Left lung (tissue), 4 donors: ENCODE measurements at regions not wholly inside any gene's neighbourhood (a gene's known extent, or its start where the extent isn't known, plus 50 kb on each side); places are given as distances from the start of the nearest gene placed in this dataset.
"Not testable (repeated sequence)": the region's sequence is repeated elsewhere in the genome, so short reads cannot be mapped to it uniquely, and the experiment has no call there.

Experiments
- ATAC-seq: fragments of 200-7000 bp; cut with Tn5 transposase; one replicate; pipeline ENCODE4 v1.9.1; 2020; ENCODE audit warnings: moderate library complexity
- DNase-seq, 4 donors: peaks; one replicate each; pipeline ENCODE4 v3.0.0-alpha.2; 2013 to 2020
- H3K27ac ChIP-seq, 2 donors: fragments of 200-600 bp; sonication (generic) in 1 of 2; one replicate each; pipeline versions ENCODE4 v1.5.0 to v1.8.0; 2020 to 2021
- H3K27me3 ChIP-seq, 2 donors: fragments of 200-600 bp; sonication (generic) in 1 of 2; one replicate each; pipeline versions ENCODE4 v1.5.0 to v1.8.0; 2020 to 2021
- H3K36me3 ChIP-seq, 2 donors: fragments of 200-600 bp; sonication (generic) in 1 of 2; one replicate each; pipeline versions ENCODE4 v1.5.0 to v1.8.0; 2020 to 2021
- H3K4me1 ChIP-seq, 2 donors: fragments of 200-600 bp; one replicate each; pipeline ENCODE4 v1.8.0; 2021
- H3K4me3 ChIP-seq, 2 donors: fragments of 200-600 bp; sonication (generic) in 1 of 2; one replicate each; pipeline versions ENCODE4 v1.5.0 to v1.8.0; 2020 to 2021; ENCODE audit warnings: mild to moderate bottlenecking in 1 of 2
- H3K9me3 ChIP-seq, 2 donors: fragments of 200-600 bp; sonication (generic) in 1 of 2; one replicate each; pipeline versions ENCODE4 v1.5.0 to v1.8.0; 2020 to 2021
- CTCF ChIP-seq, 2 donors: fragments of 200-600 bp; sonication (generic) in 1 of 2; IDR thresholded peaks; one replicate each; pipeline versions ENCODE4 v1.5.0 to v1.8.0; 2021; ENCODE audit warnings: antibody characterized with exemption in 2 of 2
- intact Hi-C, 2 donors: fragments of 100-400 bp; cut with DNase I; formaldehyde crosslinking; loops; one replicate each; pipeline versions ENCODE4 v1.11.2 to v1.14.2; 2022
- donor health status: DM: no; HTN: yes; CAD: no.
- donor health status: DM: no; HTN: no; CAD: no.

- DNase-seq (peak in 2 of 4 donors; percentile 13 to 48), ATAC-seq (no peak)
- H3K27me3 ChIP-seq: peaks cover 0 to 42% of the 10 kb centered on the region in 2 donors
- intact Hi-C loops: no loop called here
- no peaks in the 10 kb centered on the region for H3K4me1 ChIP-seq
- no peaks in the 10 kb centered on the region for H3K36me3 ChIP-seq
- no peak overlapping the region for H3K4me3 ChIP-seq
- H3K9me3 ChIP-seq: no peaks in the 10 kb centered on the region
- TF ChIP-seq CTCF (IDR thresholded peaks at IDR 0.05): no peak
- no peak overlapping the region for H3K27ac ChIP-seq
Observed at GRCh38 chr18:79604205-79604912, 75.2 kb upstream of the CTDP1 start.

GRCh38 chr18:79604913-79605880, 74.4 kb upstream of the CTDP1 start:
- no peak for ATAC-seq
- intact Hi-C loops: no loop called here
- no peak overlapping the region for H3K4me3 ChIP-seq
- H3K9me3 ChIP-seq: no peaks in the 10 kb centered on the region
- H3K4me1 ChIP-seq: no peaks in the 10 kb centered on the region
- no peaks in the 10 kb centered on the region for H3K36me3 ChIP-seq
- H3K27ac ChIP-seq: no peak overlapping the region
- H3K27me3 ChIP-seq: peaks cover 0 to 34% of the 10 kb centered on the region in 2 donors
- DNase-seq: peak in 2 of 4 donors; percentile 27 to 61
- no peak for TF ChIP-seq CTCF (IDR thresholded peaks at IDR 0.05)

- peak in 2 of 4 donors; percentile 10 to 19 for DNase-seq
- H3K4me1 ChIP-seq, H3K27ac ChIP-seq, H3K4me3 ChIP-seq, ATAC-seq, H3K36me3 ChIP-seq, H3K9me3 ChIP-seq, intact Hi-C loops: not testable (repeated sequence)
- peaks cover 0 to 29% of the 10 kb centered on the region in 2 donors for H3K27me3 ChIP-seq
Observed at GRCh38 chr18:79606071-79606470, 73.5 kb upstream of the CTDP1 start.

- intact Hi-C loops: no loop called here
- H3K27me3 ChIP-seq: peaks cover 0 to 32% of the 10 kb centered on the region in 2 donors
- no peak overlapping the region for H3K27ac ChIP-seq
- H3K9me3 ChIP-seq: no peaks in the 10 kb centered on the region
- TF ChIP-seq CTCF (IDR thresholded peaks at IDR 0.05): no peak
- H3K4me1 ChIP-seq: no peaks in the 10 kb centered on the region
- peak in 2 of 4 donors; percentile 22 to 67 for DNase-seq
- H3K4me3 ChIP-seq: no peak overlapping the region
- no peaks in the 10 kb centered on the region for H3K36me3 ChIP-seq
- ATAC-seq: no peak
Observed at GRCh38 chr18:79606621-79607331, 72.8 kb upstream of the CTDP1 start.

- DNase-seq: peak in 2 of 4 donors; percentile 29 to 72
- no peak for TF ChIP-seq CTCF (IDR thresholded peaks at IDR 0.05)
- no peaks in the 10 kb centered on the region for H3K4me1 ChIP-seq
- ATAC-seq: no peak
- intact Hi-C loops: no loop called here
- H3K27me3 ChIP-seq: peaks cover 0 to 33% of the 10 kb centered on the region in 2 donors
- H3K4me3 ChIP-seq: no peak overlapping the region
- no peak overlapping the region for H3K27ac ChIP-seq
- H3K9me3 ChIP-seq: no peaks in the 10 kb centered on the region
- no peaks in the 10 kb centered on the region for H3K36me3 ChIP-seq
Observed at GRCh38 chr18:79607361-79607952, 72.1 kb upstream of the CTDP1 start.
